K562 (cell line): ENCODE measurements at regions not wholly inside any gene's neighbourhood (a gene's known extent, or its start where the extent isn't known, plus 50 kb on each side); places are given as distances from the start of the nearest gene placed in this dataset.

Source experiments
- ATAC-seq: fragments of 200-7000 bp; cut with Tn5 transposase; 3 replicates; pipeline ENCODE4 v1.9.1; 2020; ENCODE audit warnings: moderate library complexity
- BruUV-seq: library from RNA; stranded (reverse); fragments of 400-500 nt; replicated peaks from 2 replicates; lab custom pipeline; 2021; lab: Mats Ljungman, UMichigan
- CTCF ChIA-PET: fragments of 300-600 bp; formaldehyde crosslinking; extraction: SDS; loops from one replicate; lab custom pipeline; 2021; ENCODE audit warnings: low intra/inter-chr PET ratio; lab: Yijun Ruan, JAX
- POLR2A ChIA-PET: fragments of 300-600, 350-650 bp; sonication (Branson Sonifier 250); formaldehyde crosslinking; extraction: SDS; loops from one replicate; lab custom pipeline; 2021; ENCODE audit warnings: antibody characterized with exemption, inconsistent platforms; lab: Yijun Ruan, JAX
- DNase-seq, 4 experiments: peaks; one replicate each; pipeline versions ENCODE4 v3.0.0 to v3.0.0-alpha.2; 2011 to 2018; ENCODE audit warnings: low spot score in 3 of 4, mixed read lengths in 3 of 4; ENCODE audit errors: extremely low read depth in 1 of 4
- FAIRE-seq: peaks from 2 replicates; lab custom pipeline; 2011; peaks lifted over from hg19 to GRCh38; lab: Jason Lieb, UNC
- H2AFZ ChIP-seq: 2 replicates; pipeline ENCODE4 v1.6.0; 2011; ENCODE audit warnings: low read depth, low read length, control low read depth, inconsistent platforms
- H3K27ac ChIP-seq: fragments of 200-600 bp; 3 replicates; pipeline ENCODE4 v1.8.0; 2011; ENCODE audit warnings: low read depth, mild to moderate bottlenecking, control low read depth, inconsistent platforms, low read length, moderate library complexity, mixed read lengths; ENCODE audit errors: extremely low read depth
- H3K27me3 ChIP-seq, 2 experiments: fragments of 300-600 bp in 1 of 2; 2 replicates in 1 of 2; 3 replicates in 1 of 2; pipeline versions ENCODE4 v1.6.0 to v1.8.0; 2011; ENCODE audit warnings: inconsistent platforms in 2 of 2, low read length in 2 of 2, mild to moderate bottlenecking in 1 of 2, mixed read lengths in 1 of 2, moderate library complexity in 1 of 2; ENCODE audit not compliant: control insufficient read depth in 2 of 2, insufficient read depth in 2 of 2
- H3K36me3 ChIP-seq: fragments of 300-600 bp; 3 replicates; pipeline ENCODE4 v1.8.0; 2011; ENCODE audit warnings: mild to moderate bottlenecking, low read length, inconsistent platforms; ENCODE audit not compliant: control insufficient read depth, insufficient read depth
- H3K4me1 ChIP-seq, 2 experiments: fragments of 200-600 bp in 1 of 2; replicated peaks in 1 of 2; 2 replicates in 1 of 2; 3 replicates in 1 of 2; pipeline versions ENCODE4 v1.5.1 to v1.8.0; 2011; ENCODE audit warnings: inconsistent platforms in 2 of 2, low read length in 2 of 2, mild to moderate bottlenecking in 1 of 2, mixed read lengths in 1 of 2, moderate library complexity in 1 of 2; ENCODE audit not compliant: control insufficient read depth in 2 of 2, insufficient read depth in 2 of 2
- H3K4me2 ChIP-seq: 2 replicates; pipeline ENCODE4 v1.6.1; 2011; ENCODE audit warnings: low read length, control low read depth, inconsistent platforms, mixed read lengths; ENCODE audit not compliant: insufficient read depth
- H3K4me3 ChIP-seq: fragments of 200-600 bp; sonication (generic), shearing (Covaris generic); 2 replicates; pipeline ENCODE4 v1.5.1; 2016; ENCODE audit warnings: control low read depth, inconsistent platforms
- H3K79me2 ChIP-seq: fragments of 200-600 bp; 3 replicates; pipeline ENCODE4 v1.8.0; 2011; ENCODE audit warnings: low read length, inconsistent platforms; ENCODE audit not compliant: control insufficient read depth, insufficient read depth
- H3K9ac ChIP-seq, 2 experiments: 2 replicates each; pipeline versions ENCODE4 v1.6.0 to v1.6.1; 2011; ENCODE audit warnings: low read depth in 2 of 2, low read length in 2 of 2, control low read depth in 1 of 2, inconsistent platforms in 1 of 2, mild to moderate bottlenecking in 1 of 2, mixed read lengths in 1 of 2; ENCODE audit not compliant: insufficient read depth in 1 of 2
- H3K9me1 ChIP-seq: one replicate; pipeline ENCODE4 v1.6.0; 2011; ENCODE audit warnings: inconsistent platforms, mild to moderate bottlenecking, low read length, moderate library complexity; ENCODE audit not compliant: control insufficient read depth, insufficient read depth
- H3K9me3 ChIP-seq: replicated peaks from 2 replicates; pipeline ENCODE4 v1.5.1; 2011; ENCODE audit warnings: low read depth, low read length, inconsistent platforms; ENCODE audit not compliant: control insufficient read depth, insufficient read depth
- H4K20me1 ChIP-seq: replicated peaks from 2 replicates; pipeline ENCODE4 v1.6.1; 2011; ENCODE audit warnings: low read length, inconsistent platforms, mixed read lengths; ENCODE audit not compliant: control insufficient read depth, insufficient read depth
- ARID2 ChIP-seq: fragments of 450-650 bp; IDR thresholded peaks from 2 replicates; pipeline ENCODE4 v1.6.1; 2017; ENCODE audit warnings: antibody characterized with exemption, mild to moderate bottlenecking
- CAMTA2 ChIP-seq: fragments of 250-450 bp; sonication (Bioruptor Pico); conservative IDR thresholded peaks from 2 replicates; pipeline ENCODE4 v1.5.1; 2022
- CBFA2T2 ChIP-seq: fragments of 450-650 bp; conservative IDR thresholded peaks from 2 replicates; pipeline ENCODE4 v1.6.1; 2017; ENCODE audit warnings: mild to moderate bottlenecking
- FOS ChIP-seq: IDR thresholded peaks from 3 replicates; pipeline ENCODE4 v1.6.1; 2011; ENCODE audit not compliant: insufficient read length; ENCODE audit errors: extremely low read depth
- KDM2B ChIP-seq: fragments of 250-450 bp; sonication (Bioruptor Pico); IDR thresholded peaks from 2 replicates; pipeline ENCODE4 v1.8.0; 2021; ENCODE audit warnings: mild to moderate bottlenecking, moderate library complexity
- MYNN ChIP-seq, 2 experiments: sonication (generic); formaldehyde crosslinking in 1 of 2; IDR thresholded peaks; 2 replicates each; pipeline versions ENCODE4 v1.5.0 to v1.6.1; 2016 to 2020; ENCODE audit warnings: antibody characterized with exemption in 1 of 2, missing genetic modification reagents in 1 of 2
- RAD51 ChIP-seq: fragments of 450-650 bp; IDR thresholded peaks from 2 replicates; pipeline ENCODE4 v1.7.1; 2016; ENCODE audit warnings: low read depth, mild to moderate bottlenecking, borderline replicate concordance
- RBM15 ChIP-seq: fragments of 200-400 bp; formaldehyde crosslinking; IDR thresholded peaks from 2 replicates; pipeline ENCODE4 v1.6.1; 2018; ENCODE audit warnings: mild to moderate bottlenecking, low read length, moderate library complexity; ENCODE audit not compliant: insufficient read depth
- SIN3B ChIP-seq: fragments of 450-650 bp; IDR thresholded peaks from 2 replicates; pipeline ENCODE4 v1.6.1; 2017; ENCODE audit warnings: low read depth, mild to moderate bottlenecking, moderate library complexity
- SRSF7 ChIP-seq: fragments of 200-400 bp; formaldehyde crosslinking; optimal IDR thresholded peaks from 2 replicates; pipeline ENCODE3; 2017; ENCODE audit warnings: mild to moderate bottlenecking, low read depth, low read length
- TOE1 ChIP-seq, 2 experiments: fragments of 450-650 bp in 1 of 2; sonication (generic) in 1 of 2; formaldehyde crosslinking in 1 of 2; IDR thresholded peaks; 2 replicates each; pipeline versions ENCODE4 v1.7.1 to v1.8.0; 2016 to 2022; ENCODE audit warnings: borderline replicate concordance in 2 of 2, mild to moderate bottlenecking in 2 of 2, antibody characterized with exemption in 1 of 2, inconsistent platforms in 1 of 2, low read depth in 1 of 2, missing genetic modification reagents in 1 of 2, moderate library complexity in 1 of 2
- YBX1 ChIP-seq: fragments of 450-650 bp; IDR thresholded peaks from 2 replicates; pipeline ENCODE4 v1.7.1; 2016; ENCODE audit warnings: mild to moderate bottlenecking
- ZNF609 ChIP-seq: sonication (generic); formaldehyde crosslinking; IDR thresholded peaks from 2 replicates; pipeline ENCODE4 v1.8.1; 2023; ENCODE audit warnings: missing genetic modification reagents, mild to moderate bottlenecking, borderline replicate concordance
- WGBS: fragments of 100-300 bp; shearing (Covaris generic); methylation state at CpG from one replicate; pipeline ENCODE4 v1.1.6; 2016; ENCODE audit warnings: low coverage, mixed read lengths; ENCODE audit not compliant: insufficient coverage; ENCODE audit errors: missing lambda C conversion rate; 5-methylcytosine and 5-hydroxymethylcytosine counted together
- in situ Hi-C: fragments of 300-500 bp; cut with MboI; formaldehyde crosslinking; loops from 4 replicates; pipeline ENCODE4 v1.15.0; 2018; ENCODE audit warnings: inconsistent platforms, mixed read lengths
- intact Hi-C: fragments of 100-400 bp; cut with micrococcal nuclease; formaldehyde crosslinking; loops from 2 replicates; pipeline ENCODE4 v1.14.2; 2022
- TF ChIP-seq, protein P1 (sequence below): sonication (generic); formaldehyde crosslinking; IDR thresholded peaks from 2 replicates; pipeline ENCODE4 v1.8.0; 2023; ENCODE audit warnings: missing genetic modification reagents, mild to moderate bottlenecking, borderline replicate concordance

DNA sequence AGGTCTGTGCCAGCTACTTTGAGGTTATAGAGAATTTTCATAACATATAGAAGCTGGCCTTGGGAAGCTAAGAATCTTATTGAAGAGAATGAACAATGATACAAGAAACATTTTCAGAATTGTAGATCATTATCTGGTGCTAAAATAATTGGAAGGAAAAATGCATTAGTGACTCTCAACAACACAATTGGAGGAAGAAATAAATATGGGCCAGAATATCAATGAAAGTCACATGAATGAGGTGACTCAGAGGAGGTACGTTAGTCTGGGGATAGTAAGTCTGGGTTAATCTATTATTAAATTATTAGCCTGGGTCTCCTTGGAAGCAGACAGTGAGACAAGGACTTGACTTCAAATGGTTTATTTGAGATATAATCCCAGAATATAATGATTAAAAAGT lies 529.3 kb upstream of the SLIT2 start:
- no peak overlapping the region for H3K4me2 ChIP-seq
- H3K4me3 ChIP-seq = no peak overlapping the region
- intact Hi-C loops (no loop called here), in situ Hi-C loops (no loop called here)
- FAIRE-seq (no peak), DNase-seq (no peak), ATAC-seq (no peak)
- no peaks in the 10 kb centered on the region for H3K79me2 ChIP-seq
- ChIA-PET POLR2A (no interaction called here), CTCF (no interaction called here)
- H3K4me1 ChIP-seq = no peaks in the 10 kb centered on the region
- H3K9me3 ChIP-seq = 0 out of 2 replicates have a peak, but pooled peaks cover 1% of the 10 kb centered on the region
- no peaks in the 10 kb centered on the region for H3K9me1 ChIP-seq
- WGBS = 0% methylated on average over 1 of the region's 1 CpG
- no peaks in the 10 kb centered on the region for H4K20me1 ChIP-seq
- no peaks in the 10 kb centered on the region for H3K27me3 ChIP-seq
- BruUV-seq = no TSS peak
- no peak overlapping the region for H2AFZ ChIP-seq
- H3K9ac ChIP-seq = no peak overlapping the region
- no peaks in the 10 kb centered on the region for H3K36me3 ChIP-seq
- H3K27ac ChIP-seq = no peak overlapping the region
- TF ChIP-seq CBFA2T2 (no peak), CAMTA2 (CRISPR knock-in tag) (no peak), SIN3B (no peak), SRSF7 (no peak), KDM2B (no peak), FOS (no peak), TOE1 (IDR thresholded peaks at IDR 0.05; ENCODE audit: borderline replicate concordance) (no peak), TOE1 (CRISPR knock-in tag; IDR thresholded peaks at IDR 0.05; ENCODE audit: borderline replicate concordance, low read depth) (no peak), YBX1 (no peak), MYNN (IDR thresholded peaks at IDR 0.05) (no peak), MYNN (CRISPR knock-in tag; IDR thresholded peaks at IDR 0.05) (no peak), RBM15 (no peak), ARID2 (no peak), ZNF609 (no peak), RAD51 (no peak)
- TF ChIP-seq, protein P1, sequence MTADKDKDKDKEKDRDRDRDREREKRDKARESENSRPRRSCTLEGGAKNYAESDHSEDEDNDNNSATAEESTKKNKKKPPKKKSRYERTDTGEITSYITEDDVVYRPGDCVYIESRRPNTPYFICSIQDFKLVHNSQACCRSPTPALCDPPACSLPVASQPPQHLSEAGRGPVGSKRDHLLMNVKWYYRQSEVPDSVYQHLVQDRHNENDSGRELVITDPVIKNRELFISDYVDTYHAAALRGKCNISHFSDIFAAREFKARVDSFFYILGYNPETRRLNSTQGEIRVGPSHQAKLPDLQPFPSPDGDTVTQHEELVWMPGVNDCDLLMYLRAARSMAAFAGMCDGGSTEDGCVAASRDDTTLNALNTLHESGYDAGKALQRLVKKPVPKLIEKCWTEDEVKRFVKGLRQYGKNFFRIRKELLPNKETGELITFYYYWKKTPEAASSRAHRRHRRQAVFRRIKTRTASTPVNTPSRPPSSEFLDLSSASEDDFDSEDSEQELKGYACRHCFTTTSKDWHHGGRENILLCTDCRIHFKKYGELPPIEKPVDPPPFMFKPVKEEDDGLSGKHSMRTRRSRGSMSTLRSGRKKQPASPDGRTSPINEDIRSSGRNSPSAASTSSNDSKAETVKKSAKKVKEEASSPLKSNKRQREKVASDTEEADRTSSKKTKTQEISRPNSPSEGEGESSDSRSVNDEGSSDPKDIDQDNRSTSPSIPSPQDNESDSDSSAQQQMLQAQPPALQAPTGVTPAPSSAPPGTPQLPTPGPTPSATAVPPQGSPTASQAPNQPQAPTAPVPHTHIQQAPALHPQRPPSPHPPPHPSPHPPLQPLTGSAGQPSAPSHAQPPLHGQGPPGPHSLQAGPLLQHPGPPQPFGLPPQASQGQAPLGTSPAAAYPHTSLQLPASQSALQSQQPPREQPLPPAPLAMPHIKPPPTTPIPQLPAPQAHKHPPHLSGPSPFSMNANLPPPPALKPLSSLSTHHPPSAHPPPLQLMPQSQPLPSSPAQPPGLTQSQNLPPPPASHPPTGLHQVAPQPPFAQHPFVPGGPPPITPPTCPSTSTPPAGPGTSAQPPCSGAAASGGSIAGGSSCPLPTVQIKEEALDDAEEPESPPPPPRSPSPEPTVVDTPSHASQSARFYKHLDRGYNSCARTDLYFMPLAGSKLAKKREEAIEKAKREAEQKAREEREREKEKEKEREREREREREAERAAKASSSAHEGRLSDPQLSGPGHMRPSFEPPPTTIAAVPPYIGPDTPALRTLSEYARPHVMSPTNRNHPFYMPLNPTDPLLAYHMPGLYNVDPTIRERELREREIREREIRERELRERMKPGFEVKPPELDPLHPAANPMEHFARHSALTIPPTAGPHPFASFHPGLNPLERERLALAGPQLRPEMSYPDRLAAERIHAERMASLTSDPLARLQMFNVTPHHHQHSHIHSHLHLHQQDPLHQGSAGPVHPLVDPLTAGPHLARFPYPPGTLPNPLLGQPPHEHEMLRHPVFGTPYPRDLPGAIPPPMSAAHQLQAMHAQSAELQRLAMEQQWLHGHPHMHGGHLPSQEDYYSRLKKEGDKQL (CRISPR knock-in tag) = no peak
